ENCODE measurements at regions not wholly inside any gene's neighbourhood (a gene's known extent, or its start where the extent isn't known, plus 50 kb on each side); places are given as distances from the start of the nearest gene placed in this dataset.

DNA sequence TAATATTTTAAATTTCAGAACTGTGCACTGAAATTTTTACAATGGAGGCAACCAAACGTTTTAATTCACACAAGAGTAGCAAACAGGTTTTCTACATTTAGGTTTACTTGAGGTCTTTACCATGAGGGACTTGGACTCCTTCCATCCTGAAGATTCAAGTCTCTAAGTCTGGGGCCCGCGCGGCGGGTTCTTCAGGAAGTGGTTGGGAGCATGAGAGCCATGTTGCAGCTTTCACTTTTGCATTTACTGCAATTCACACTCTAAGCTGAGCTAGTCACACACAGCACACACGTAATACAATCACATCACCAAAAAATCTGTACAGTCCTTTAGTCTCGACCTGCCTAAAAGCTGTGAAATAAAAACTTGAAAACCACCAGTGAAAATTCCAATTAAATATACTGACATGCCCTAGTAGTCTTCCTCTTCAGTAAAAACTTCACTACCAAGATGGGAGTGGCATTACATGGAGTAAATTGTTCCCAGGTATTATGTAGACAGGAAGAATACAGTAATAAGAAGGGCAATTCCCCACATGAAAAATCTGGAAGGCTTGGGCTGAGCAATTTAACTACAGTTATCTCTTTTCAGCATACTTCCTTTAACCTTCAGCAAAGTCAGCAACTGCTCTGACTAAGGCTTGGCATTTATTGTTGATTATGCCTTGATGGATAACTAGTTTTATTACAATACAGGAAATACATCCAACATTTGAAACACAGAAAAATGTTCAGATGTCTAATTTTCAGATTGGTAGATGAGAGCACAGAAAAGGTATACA is 571.1 kb upstream of the DIPK2B start:
- Mint-ChIP-seq H3K27me3 (no peaks in the 10 kb centered on the region), H3K4me3 (peak overlapping the region; percentile 76), H3K36me3 (peaks cover 7% of the 10 kb centered on the region), H3K4me1 (peaks cover 28% of the 10 kb centered on the region), H3K27ac (peak overlapping the region; percentile 84), H3K9me3 (no peaks in the 10 kb centered on the region)
- POLR2A ChIA-PET, result interaction anchor here (0.6 to 3.8 kb wide), 4 partner anchors 9 to 75 kb away, joined by 3 to 60 read pairs (median 4); no protein-coding TSS in a partner anchor
- ATAC-seq (ENCODE audit: low read depth) (peak; percentile 75), DNase-seq (peak; percentile 42)

DNA sequence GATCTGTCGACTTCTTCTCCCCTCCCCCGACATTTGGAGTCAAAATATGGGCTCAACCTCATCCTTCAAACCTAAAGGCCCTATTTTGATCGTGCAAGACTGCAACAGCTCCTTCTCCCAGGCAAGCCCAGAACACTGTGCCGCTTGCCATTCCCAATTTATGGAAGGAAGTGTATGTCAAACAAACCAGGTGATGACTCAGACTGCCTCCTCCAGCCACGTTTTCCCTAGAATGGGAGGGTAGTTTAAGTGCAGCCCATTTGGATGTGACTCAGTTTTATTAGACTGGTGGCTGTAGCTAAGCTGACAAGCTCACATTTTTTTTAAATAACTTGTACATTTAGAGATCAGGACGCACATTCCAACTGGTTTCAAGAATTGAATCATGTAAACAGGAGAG is 570.4 kb upstream of the DIPK2B start:
- no peaks in the 10 kb centered on the region for H3K27me3 Mint-ChIP-seq
- DNase-seq, result no peak
- peak overlapping the region; percentile 76 for H3K4me3 Mint-ChIP-seq
- POLR2A ChIA-PET, result interaction anchor here (0.8 to 3.8 kb wide), 5 partner anchors 10 to 80 kb away, joined by 3 to 60 read pairs (median 4); no protein-coding TSS in a partner anchor
- H3K36me3 Mint-ChIP-seq, result peaks cover 7% of the 10 kb centered on the region
- peaks cover 27% of the 10 kb centered on the region for H3K4me1 Mint-ChIP-seq
- H3K27ac Mint-ChIP-seq, result peak overlapping the region; percentile 84
- H3K9me3 Mint-ChIP-seq, result no peaks in the 10 kb centered on the region
- ATAC-seq (ENCODE audit: low read depth), result no peak

GRCh38 chrX:45769761-45770582 is 569.3 kb upstream of the DIPK2B start:
- H3K4me1 Mint-ChIP-seq, result peaks cover 33% of the 10 kb centered on the region
- H3K27ac Mint-ChIP-seq, result peak overlapping the region; percentile 89
- no peaks in the 10 kb centered on the region for H3K9me3 Mint-ChIP-seq
- ATAC-seq (ENCODE audit: low read depth), result peak; percentile 83
- no peaks in the 10 kb centered on the region for H3K27me3 Mint-ChIP-seq
- peak overlapping the region; percentile 87 for H3K4me3 Mint-ChIP-seq
- peak; percentile 54 for DNase-seq
- POLR2A ChIA-PET, result interaction anchor here (0.7 to 3.8 kb wide), 13 partner anchors 8 to 842 kb away, joined by 3 to 60 read pairs (median 4); no protein-coding TSS in a partner anchor
- peaks cover 8% of the 10 kb centered on the region for H3K36me3 Mint-ChIP-seq

DNA sequence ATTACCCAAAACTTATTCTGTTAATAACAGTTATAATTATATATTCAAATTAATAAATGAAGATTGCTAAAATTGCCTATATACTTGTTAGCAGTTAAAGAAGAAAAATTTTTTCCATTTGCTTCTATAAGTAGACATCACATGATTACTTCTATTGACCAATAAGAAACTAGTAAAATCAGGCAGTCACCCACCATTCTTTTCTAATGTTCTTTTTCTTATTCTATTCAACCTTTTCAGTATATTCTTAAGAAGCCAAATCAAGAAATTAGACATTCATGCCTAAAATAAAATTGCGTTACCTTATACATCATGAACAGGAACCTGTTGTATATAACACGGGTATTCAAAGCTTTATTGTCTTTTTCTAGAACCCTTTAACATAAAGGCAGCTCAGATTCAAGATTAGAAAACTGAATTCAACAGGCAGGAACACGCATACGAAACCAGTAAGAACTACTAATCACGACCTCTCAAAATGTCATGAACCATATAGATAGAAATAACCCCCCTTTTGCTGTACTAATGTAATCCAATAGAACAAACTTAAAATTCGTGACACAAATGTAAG is 568.1 kb upstream of the DIPK2B start:
- Mint-ChIP-seq H3K27me3 (no peaks in the 10 kb centered on the region), H3K27ac (peak overlapping the region; percentile 89), H3K4me1 (peaks cover 33% of the 10 kb centered on the region), H3K9me3 (no peaks in the 10 kb centered on the region), H3K36me3 (peaks cover 9% of the 10 kb centered on the region), H3K4me3 (peak overlapping the region; percentile 87)
- ATAC-seq (ENCODE audit: low read depth), result no peak
- POLR2A ChIA-PET, result interaction anchor here (0.7 to 3.8 kb wide), 6 partner anchors 9 to 37 kb away, joined by 3 to 60 read pairs (median 5); no protein-coding TSS in a partner anchor
- DNase-seq, result no peak

- H3K9me3 Mint-ChIP-seq, result no peaks in the 10 kb centered on the region
- H3K4me3 Mint-ChIP-seq, result peak overlapping the region; percentile 88
- ATAC-seq (ENCODE audit: low read depth), result no peak
- H3K27ac Mint-ChIP-seq, result peak overlapping the region; percentile 60
- DNase-seq, result no peak
- no peaks in the 10 kb centered on the region for H3K27me3 Mint-ChIP-seq
- peaks cover 35% of the 10 kb centered on the region for H3K4me1 Mint-ChIP-seq
- peaks cover 11% of the 10 kb centered on the region for H3K36me3 Mint-ChIP-seq
- POLR2A ChIA-PET, result interaction anchor here (0.6 to 1.8 kb wide), 2 partner anchors 9 to 1817 kb away, joined by 4 to 6 read pairs; no protein-coding TSS in a partner anchor
Observed at GRCh38 chrX:45766981-45767501, 566.4 kb upstream of the DIPK2B start.

- POLR2A ChIA-PET, result interaction anchor here (1.3 to 1.8 kb wide), 3 partner anchors 7 to 41 kb away, joined by 3 to 6 read pairs (median 4); no protein-coding TSS in a partner anchor
- H3K27ac Mint-ChIP-seq, result no peak overlapping the region
- no peaks in the 10 kb centered on the region for H3K9me3 Mint-ChIP-seq
- DNase-seq (no peak), ATAC-seq (ENCODE audit: low read depth) (no peak)
- H3K4me3 Mint-ChIP-seq, result peak overlapping the region; percentile 61
- H3K4me1 Mint-ChIP-seq, result peaks cover 32% of the 10 kb centered on the region
- peaks cover 18% of the 10 kb centered on the region for H3K36me3 Mint-ChIP-seq
- no peaks in the 10 kb centered on the region for H3K27me3 Mint-ChIP-seq
Observed at GRCh38 chrX:45765767-45766166, 565.1 kb upstream of the DIPK2B start.

DNA sequence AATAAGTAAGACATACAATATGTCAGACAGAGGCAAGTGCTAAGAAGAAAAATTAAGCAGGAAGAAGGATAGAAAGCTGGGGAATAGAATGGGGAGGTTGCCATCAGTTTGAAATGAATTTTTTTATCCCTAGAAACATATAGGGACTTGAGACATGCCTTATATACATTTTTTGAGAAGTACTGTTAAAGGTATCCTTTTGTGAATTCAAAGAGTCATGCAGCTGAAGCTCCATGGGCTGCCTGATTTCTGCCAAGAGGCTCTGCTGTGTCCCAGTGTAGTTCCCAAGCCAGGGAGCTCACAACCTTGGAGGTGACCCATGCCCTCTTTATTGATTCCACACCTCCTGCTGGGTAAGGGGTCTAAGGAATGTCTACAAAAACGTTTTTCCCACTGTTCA is 564.6 kb upstream of the DIPK2B start:
- H3K27me3 Mint-ChIP-seq, result no peaks in the 10 kb centered on the region
- H3K4me3 Mint-ChIP-seq, result peak overlapping the region; percentile 61
- H3K4me1 Mint-ChIP-seq, result peaks cover 36% of the 10 kb centered on the region
- POLR2A ChIA-PET, result interaction anchor here (1.3 to 1.4 kb wide), 2 partner anchors 11 to 41 kb away, joined by 3 to 4 read pairs; no protein-coding TSS in a partner anchor
- peaks cover 23% of the 10 kb centered on the region for H3K36me3 Mint-ChIP-seq
- ATAC-seq (ENCODE audit: low read depth) (no peak), DNase-seq (no peak)
- H3K9me3 Mint-ChIP-seq, result no peaks in the 10 kb centered on the region
- H3K27ac Mint-ChIP-seq, result peak overlapping the region; percentile 48

DNA sequence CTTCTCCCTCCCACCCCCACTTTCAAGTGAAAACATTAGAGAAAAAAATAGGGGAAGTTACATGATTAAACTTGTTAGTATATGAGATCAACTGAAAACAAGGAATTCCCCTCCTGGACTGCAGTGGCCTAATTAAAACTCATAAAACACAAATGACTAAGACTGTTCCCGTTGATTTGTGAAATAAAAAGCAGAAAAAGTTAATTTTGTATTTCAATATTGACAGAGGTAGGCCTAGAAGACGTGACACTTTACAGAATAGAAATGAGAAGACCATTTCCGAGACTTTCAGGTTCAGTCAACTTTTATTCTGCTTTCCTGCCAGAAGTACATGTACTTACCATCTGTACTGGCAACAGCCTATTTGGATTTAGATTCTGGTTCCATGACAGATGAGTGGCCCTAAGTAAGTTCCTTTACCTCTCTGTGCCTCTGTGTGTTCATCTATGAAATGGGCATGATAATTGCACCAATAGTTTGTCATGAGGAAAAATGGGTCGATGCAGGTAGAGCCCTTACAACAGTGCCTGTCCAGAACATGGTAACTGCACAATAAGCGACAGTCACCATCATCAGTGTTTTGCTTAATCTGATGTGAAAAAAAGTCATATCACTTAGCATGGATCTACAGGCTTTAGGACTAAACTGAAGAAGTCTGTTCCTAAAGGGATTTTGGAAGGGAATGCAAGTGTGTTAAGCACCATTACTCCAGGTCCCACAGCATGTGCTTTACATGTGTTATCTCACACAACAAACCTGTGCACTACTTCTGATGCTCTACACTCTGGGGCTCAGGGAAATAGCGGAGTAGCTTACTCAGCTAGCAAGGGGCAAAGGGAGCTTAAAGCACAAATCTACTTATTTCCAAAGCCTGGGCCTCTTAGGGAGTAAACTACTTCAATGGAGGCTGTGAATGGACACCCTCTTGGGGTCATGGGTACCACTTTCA is 562.3 kb upstream of the DIPK2B start:
- no peaks in the 10 kb centered on the region for H3K9me3 Mint-ChIP-seq
- ATAC-seq (ENCODE audit: low read depth) (no peak), DNase-seq (no peak)
- H3K4me1 Mint-ChIP-seq, result peaks cover 51% of the 10 kb centered on the region
- H3K27ac Mint-ChIP-seq, result peak overlapping the region; percentile 58
- H3K36me3 Mint-ChIP-seq, result peaks cover 30% of the 10 kb centered on the region
- H3K27me3 Mint-ChIP-seq, result no peaks in the 10 kb centered on the region
- peak overlapping the region; percentile 28 for H3K4me3 Mint-ChIP-seq
- POLR2A ChIA-PET, result no interaction called here

DNA sequence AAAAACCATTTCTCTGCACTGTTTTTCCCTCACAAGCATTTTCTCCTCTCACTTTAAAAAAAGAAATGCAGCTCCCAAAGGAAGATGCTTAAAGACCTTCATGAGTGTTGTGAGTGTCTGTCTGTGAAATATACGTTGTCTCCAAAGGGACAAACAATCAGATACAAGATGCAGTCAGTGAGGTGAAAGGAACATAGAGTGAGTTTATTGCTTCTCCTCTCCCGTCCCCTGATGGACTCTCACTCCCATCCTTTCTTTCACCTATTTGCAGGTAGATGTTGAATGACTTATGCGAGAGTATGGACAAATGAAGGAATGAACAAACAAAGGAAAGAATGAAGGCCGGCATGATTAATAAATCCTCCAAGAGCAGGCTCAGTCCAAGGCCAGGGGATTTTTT is 561.2 kb upstream of the DIPK2B start:
- peaks cover 57% of the 10 kb centered on the region for H3K4me1 Mint-ChIP-seq
- DNase-seq (no peak), ATAC-seq (ENCODE audit: low read depth) (no peak)
- H3K9me3 Mint-ChIP-seq, result no peaks in the 10 kb centered on the region
- peak overlapping the region; percentile 47 for H3K27ac Mint-ChIP-seq
- POLR2A ChIA-PET, result no interaction called here
- no peaks in the 10 kb centered on the region for H3K27me3 Mint-ChIP-seq
- peaks cover 31% of the 10 kb centered on the region for H3K36me3 Mint-ChIP-seq
- peak overlapping the region; percentile 65 for H3K4me3 Mint-ChIP-seq

- Mint-ChIP-seq H3K27me3 (no peaks in the 10 kb centered on the region), H3K4me1 (peaks cover 63% of the 10 kb centered on the region), H3K4me3 (peak overlapping the region; percentile 88), H3K36me3 (peaks cover 36% of the 10 kb centered on the region), H3K9me3 (no peaks in the 10 kb centered on the region), H3K27ac (peak overlapping the region; percentile 89)
- POLR2A ChIA-PET, result interaction anchor here (4.1 kb wide), 1 partner anchor 10 kb away, joined by 60 read pairs; no protein-coding TSS in a partner anchor
- no peak for ATAC-seq (ENCODE audit: low read depth)
- DNase-seq, result no peak
Observed at GRCh38 chrX:45760187-45760742, 559.6 kb upstream of the DIPK2B start.

DNA sequence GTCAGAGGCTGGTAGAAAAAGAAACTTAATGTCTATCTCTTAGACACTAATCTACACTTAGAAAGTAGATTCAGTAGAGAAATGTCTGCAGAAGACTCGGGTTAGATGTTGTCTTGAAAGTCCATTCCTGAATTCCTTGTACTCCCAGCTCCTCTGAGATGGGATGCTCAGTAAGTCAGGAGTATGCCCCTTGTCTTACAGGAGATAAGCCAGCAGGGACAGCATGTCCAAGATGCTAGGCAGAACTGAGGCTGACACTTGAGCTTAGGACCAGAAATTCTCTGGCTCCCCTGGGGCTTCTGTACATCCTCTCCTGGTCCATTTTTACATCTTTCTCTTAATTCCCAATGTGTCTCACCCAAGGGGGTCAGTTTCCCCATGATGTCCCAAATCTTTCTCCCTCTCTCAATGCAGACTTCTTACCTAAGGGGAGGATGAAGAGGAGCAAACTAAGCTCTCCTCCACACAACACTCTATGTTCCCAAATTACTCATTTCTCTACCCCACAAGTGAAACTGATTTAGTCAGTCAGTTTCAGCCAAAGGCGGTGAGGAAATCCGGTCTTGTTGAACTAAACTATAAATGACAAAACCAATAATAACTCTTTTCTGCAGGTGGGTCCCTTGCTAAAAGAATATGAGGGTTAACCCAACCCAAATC is 558.2 kb upstream of the DIPK2B start:
- Mint-ChIP-seq H3K27me3 (no peaks in the 10 kb centered on the region), H3K27ac (peak overlapping the region; percentile 95), H3K4me3 (peak overlapping the region; percentile 88), H3K9me3 (no peaks in the 10 kb centered on the region), H3K4me1 (peaks cover 61% of the 10 kb centered on the region), H3K36me3 (peaks cover 34% of the 10 kb centered on the region)
- POLR2A ChIA-PET, result interaction anchor here (0.8 to 4.1 kb wide), 4 partner anchors 8 to 91 kb away, joined by 3 to 60 read pairs (median 6); no protein-coding TSS in a partner anchor
- ATAC-seq (ENCODE audit: low read depth) (peak; percentile 68), DNase-seq (no peak)
